K562 (cell line): ENCODE measurements at regions not wholly inside any gene's neighbourhood (a gene's known extent, or its start where the extent isn't known, plus 50 kb on each side); places are given as distances from the start of the nearest gene placed in this dataset.

Experiments
- ATAC-seq: fragments of 200-7000 bp; cut with Tn5 transposase; 3 replicates; pipeline ENCODE4 v1.9.1; 2020; ENCODE audit warnings: moderate library complexity
- BruUV-seq: library from RNA; stranded (reverse); fragments of 400-500 nt; replicated peaks from 2 replicates; lab custom pipeline; 2021; lab: Mats Ljungman, UMichigan
- CTCF ChIA-PET: fragments of 300-600 bp; formaldehyde crosslinking; extraction: SDS; loops from one replicate; lab custom pipeline; 2021; ENCODE audit warnings: low intra/inter-chr PET ratio; lab: Yijun Ruan, JAX
- POLR2A ChIA-PET: fragments of 300-600, 350-650 bp; sonication (Branson Sonifier 250); formaldehyde crosslinking; extraction: SDS; loops from one replicate; lab custom pipeline; 2021; ENCODE audit warnings: antibody characterized with exemption, inconsistent platforms; lab: Yijun Ruan, JAX
- DNase-seq, 4 experiments: peaks; one replicate each; pipeline versions ENCODE4 v3.0.0 to v3.0.0-alpha.2; 2011 to 2018; ENCODE audit warnings: low spot score in 3 of 4, mixed read lengths in 3 of 4; ENCODE audit errors: extremely low read depth in 1 of 4
- FAIRE-seq: peaks from 2 replicates; lab custom pipeline; 2011; peaks lifted over from hg19 to GRCh38; lab: Jason Lieb, UNC
- H2AFZ ChIP-seq: 2 replicates; pipeline ENCODE4 v1.6.0; 2011; ENCODE audit warnings: low read depth, low read length, control low read depth, inconsistent platforms
- H3K27ac ChIP-seq: fragments of 200-600 bp; 3 replicates; pipeline ENCODE4 v1.8.0; 2011; ENCODE audit warnings: low read depth, mild to moderate bottlenecking, control low read depth, inconsistent platforms, low read length, moderate library complexity, mixed read lengths; ENCODE audit errors: extremely low read depth
- H3K27me3 ChIP-seq, 2 experiments: fragments of 300-600 bp in 1 of 2; 2 replicates in 1 of 2; 3 replicates in 1 of 2; pipeline versions ENCODE4 v1.6.0 to v1.8.0; 2011; ENCODE audit warnings: inconsistent platforms in 2 of 2, low read length in 2 of 2, mild to moderate bottlenecking in 1 of 2, mixed read lengths in 1 of 2, moderate library complexity in 1 of 2; ENCODE audit not compliant: control insufficient read depth in 2 of 2, insufficient read depth in 2 of 2
- H3K36me3 ChIP-seq: fragments of 300-600 bp; 3 replicates; pipeline ENCODE4 v1.8.0; 2011; ENCODE audit warnings: mild to moderate bottlenecking, low read length, inconsistent platforms; ENCODE audit not compliant: control insufficient read depth, insufficient read depth
- H3K4me1 ChIP-seq, 2 experiments: fragments of 200-600 bp in 1 of 2; replicated peaks in 1 of 2; 2 replicates in 1 of 2; 3 replicates in 1 of 2; pipeline versions ENCODE4 v1.5.1 to v1.8.0; 2011; ENCODE audit warnings: inconsistent platforms in 2 of 2, low read length in 2 of 2, mild to moderate bottlenecking in 1 of 2, mixed read lengths in 1 of 2, moderate library complexity in 1 of 2; ENCODE audit not compliant: control insufficient read depth in 2 of 2, insufficient read depth in 2 of 2
- H3K4me2 ChIP-seq: 2 replicates; pipeline ENCODE4 v1.6.1; 2011; ENCODE audit warnings: low read length, control low read depth, inconsistent platforms, mixed read lengths; ENCODE audit not compliant: insufficient read depth
- H3K4me3 ChIP-seq: fragments of 200-600 bp; sonication (generic), shearing (Covaris generic); 2 replicates; pipeline ENCODE4 v1.5.1; 2016; ENCODE audit warnings: control low read depth, inconsistent platforms
- H3K79me2 ChIP-seq: fragments of 200-600 bp; 3 replicates; pipeline ENCODE4 v1.8.0; 2011; ENCODE audit warnings: low read length, inconsistent platforms; ENCODE audit not compliant: control insufficient read depth, insufficient read depth
- H3K9ac ChIP-seq, 2 experiments: 2 replicates each; pipeline versions ENCODE4 v1.6.0 to v1.6.1; 2011; ENCODE audit warnings: low read depth in 2 of 2, low read length in 2 of 2, control low read depth in 1 of 2, inconsistent platforms in 1 of 2, mild to moderate bottlenecking in 1 of 2, mixed read lengths in 1 of 2; ENCODE audit not compliant: insufficient read depth in 1 of 2
- H3K9me1 ChIP-seq: one replicate; pipeline ENCODE4 v1.6.0; 2011; ENCODE audit warnings: inconsistent platforms, mild to moderate bottlenecking, low read length, moderate library complexity; ENCODE audit not compliant: control insufficient read depth, insufficient read depth
- H3K9me3 ChIP-seq: replicated peaks from 2 replicates; pipeline ENCODE4 v1.5.1; 2011; ENCODE audit warnings: low read depth, low read length, inconsistent platforms; ENCODE audit not compliant: control insufficient read depth, insufficient read depth
- H4K20me1 ChIP-seq: replicated peaks from 2 replicates; pipeline ENCODE4 v1.6.1; 2011; ENCODE audit warnings: low read length, inconsistent platforms, mixed read lengths; ENCODE audit not compliant: control insufficient read depth, insufficient read depth
- CREB1 ChIP-seq, 2 experiments: sonication (generic) in 1 of 2; formaldehyde crosslinking in 1 of 2; IDR thresholded peaks; 2 replicates each; pipeline versions ENCODE4 v1.6.1 to v1.8.0; 2012 to 2022; ENCODE audit warnings: inconsistent platforms in 1 of 2, mild to moderate bottlenecking in 1 of 2, missing genetic modification reagents in 1 of 2, moderate library complexity in 1 of 2
- ZNF695 ChIP-seq: fragments of 450-650 bp; formaldehyde crosslinking; IDR thresholded peaks from 2 replicates; pipeline ENCODE4 v1.4.0; 2020; ENCODE audit warnings: mild to moderate bottlenecking, moderate library complexity
- WGBS: fragments of 100-300 bp; shearing (Covaris generic); methylation state at CpG from one replicate; pipeline ENCODE4 v1.1.6; 2016; ENCODE audit warnings: low coverage, mixed read lengths; ENCODE audit not compliant: insufficient coverage; ENCODE audit errors: missing lambda C conversion rate; 5-methylcytosine and 5-hydroxymethylcytosine counted together
- in situ Hi-C: fragments of 300-500 bp; cut with MboI; formaldehyde crosslinking; loops from 4 replicates; pipeline ENCODE4 v1.15.0; 2018; ENCODE audit warnings: inconsistent platforms, mixed read lengths
- intact Hi-C: fragments of 100-400 bp; cut with micrococcal nuclease; formaldehyde crosslinking; loops from 2 replicates; pipeline ENCODE4 v1.14.2; 2022
- TF ChIP-seq, protein P1 (sequence below), 3 experiments: IDR thresholded peaks in 2 of 3; conservative IDR thresholded peaks in 1 of 3; 2 replicates each; pipeline ENCODE4 v1.5.1; 2011 to 2012; ENCODE audit warnings: low read length in 3 of 3, mild to moderate bottlenecking in 3 of 3, control low read depth in 2 of 3, improper control_type of control experiment in 1 of 3, inconsistent platforms in 1 of 3, low read depth in 1 of 3, mixed read lengths in 1 of 3, moderate library complexity in 1 of 3; ENCODE audit not compliant: insufficient read depth in 2 of 3

DNA sequence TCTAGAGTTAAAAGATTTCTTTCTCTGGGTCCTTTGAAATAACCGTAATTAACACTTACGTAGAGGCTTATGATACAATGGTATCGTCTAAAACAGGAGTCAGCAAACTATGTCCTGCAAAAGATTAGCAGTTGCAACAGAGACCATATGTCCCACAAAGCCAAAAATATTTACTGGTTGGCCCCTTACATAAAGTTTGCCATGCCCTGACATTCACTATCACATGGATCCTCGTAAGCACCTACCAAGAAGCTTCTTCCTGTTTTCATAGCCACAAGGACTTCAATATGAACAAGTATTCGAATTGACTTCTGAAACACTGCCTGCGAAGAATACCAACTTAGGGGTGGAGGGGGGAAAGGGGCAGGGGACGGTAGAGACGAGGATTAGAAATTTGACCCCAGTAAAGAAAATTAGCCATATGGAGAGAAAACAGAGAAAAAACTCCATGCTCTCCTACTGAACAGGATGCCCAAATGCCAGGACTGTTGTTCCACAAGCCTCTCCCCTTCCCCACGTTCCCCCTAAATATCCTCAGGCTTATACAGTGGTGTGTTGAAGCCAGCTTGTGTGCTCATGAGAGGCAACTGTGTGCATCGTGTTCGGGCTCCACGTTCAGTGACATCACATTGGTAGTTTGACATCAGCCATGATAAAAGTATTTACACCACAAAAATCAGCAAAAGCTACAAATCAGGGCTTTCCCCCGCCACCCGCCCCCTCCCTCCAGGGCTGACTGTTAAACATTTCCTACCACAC is 144.1 kb upstream of the HES1 start:
- DNase-seq (no peak), ATAC-seq (no peak), FAIRE-seq (no peak)
- H3K4me1 ChIP-seq: peaks cover 0 to 12% of the 10 kb centered on the region in 2 experiments; a peak in 3 of 5 replicates
- in situ Hi-C loops: no loop called here
- H4K20me1 ChIP-seq: no peaks in the 10 kb centered on the region
- H3K36me3 ChIP-seq: no peaks in the 10 kb centered on the region
- H2AFZ ChIP-seq: no peak overlapping the region
- POLR2A ChIA-PET: interaction anchor here (0.8 kb wide), 1 partner anchor 16 kb away, joined by 5 read pairs; no protein-coding TSS in a partner anchor
- no peak overlapping the region for H3K9ac ChIP-seq
- no peaks in the 10 kb centered on the region for H3K9me3 ChIP-seq
- TF ChIP-seq CREB1 (IDR thresholded peaks at IDR 0.05): no peak
- TF ChIP-seq CREB1 (CRISPR knock-in tag; IDR thresholded peaks at IDR 0.05): no peak
- TF ChIP-seq, protein P1, sequence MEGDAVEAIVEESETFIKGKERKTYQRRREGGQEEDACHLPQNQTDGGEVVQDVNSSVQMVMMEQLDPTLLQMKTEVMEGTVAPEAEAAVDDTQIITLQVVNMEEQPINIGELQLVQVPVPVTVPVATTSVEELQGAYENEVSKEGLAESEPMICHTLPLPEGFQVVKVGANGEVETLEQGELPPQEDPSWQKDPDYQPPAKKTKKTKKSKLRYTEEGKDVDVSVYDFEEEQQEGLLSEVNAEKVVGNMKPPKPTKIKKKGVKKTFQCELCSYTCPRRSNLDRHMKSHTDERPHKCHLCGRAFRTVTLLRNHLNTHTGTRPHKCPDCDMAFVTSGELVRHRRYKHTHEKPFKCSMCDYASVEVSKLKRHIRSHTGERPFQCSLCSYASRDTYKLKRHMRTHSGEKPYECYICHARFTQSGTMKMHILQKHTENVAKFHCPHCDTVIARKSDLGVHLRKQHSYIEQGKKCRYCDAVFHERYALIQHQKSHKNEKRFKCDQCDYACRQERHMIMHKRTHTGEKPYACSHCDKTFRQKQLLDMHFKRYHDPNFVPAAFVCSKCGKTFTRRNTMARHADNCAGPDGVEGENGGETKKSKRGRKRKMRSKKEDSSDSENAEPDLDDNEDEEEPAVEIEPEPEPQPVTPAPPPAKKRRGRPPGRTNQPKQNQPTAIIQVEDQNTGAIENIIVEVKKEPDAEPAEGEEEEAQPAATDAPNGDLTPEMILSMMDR (IDR thresholded peaks at IDR 0.05 in 2 of 3, conservative IDR thresholded peaks at IDR 0.05 in 1 of 3; ENCODE audit: insufficient read depth in 2 of 3, low read depth in 1 of 3, low read length in 3 of 3): no peak
- no peak for TF ChIP-seq ZNF695 (CRISPR knock-in tag)
- H3K27ac ChIP-seq: no peak overlapping the region
- no peaks in the 10 kb centered on the region for H3K27me3 ChIP-seq
- H3K79me2 ChIP-seq: no peaks in the 10 kb centered on the region
- H3K4me2 ChIP-seq: no peak overlapping the region
- no peaks in the 10 kb centered on the region for H3K9me1 ChIP-seq
- WGBS: 50% methylated on average over 12 of the region's 14 CpGs
- H3K4me3 ChIP-seq: no peak overlapping the region
- intact Hi-C loops: no loop called here
- CTCF ChIA-PET: no interaction called here
- no TSS peak for BruUV-seq
